ENCODE measurements at regions not wholly inside any gene's neighbourhood (a gene's known extent, or its start where the extent isn't known, plus 50 kb on each side); places are given as distances from the start of the nearest gene placed in this dataset.

DNA sequence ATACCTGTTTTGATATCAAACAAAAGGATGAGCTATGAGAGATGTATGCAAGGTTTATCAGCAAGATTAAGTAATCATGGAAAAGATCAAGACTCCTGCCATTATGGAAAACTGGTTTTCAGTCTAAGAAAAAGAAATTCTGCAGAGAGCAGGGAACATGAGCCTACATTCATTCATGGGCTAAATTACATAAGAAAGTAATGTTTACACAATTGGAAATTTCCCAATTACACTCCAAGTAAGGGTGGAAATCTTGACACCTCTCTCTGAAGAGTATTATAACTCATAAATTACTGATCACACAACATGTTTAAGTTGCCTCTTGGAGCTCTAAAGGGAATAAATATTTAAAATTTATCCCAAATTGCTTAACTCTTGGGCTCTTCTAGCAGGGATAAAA is 206.2 kb downstream of the SLC6A15 start:
- TF ChIP-seq, protein P1, sequence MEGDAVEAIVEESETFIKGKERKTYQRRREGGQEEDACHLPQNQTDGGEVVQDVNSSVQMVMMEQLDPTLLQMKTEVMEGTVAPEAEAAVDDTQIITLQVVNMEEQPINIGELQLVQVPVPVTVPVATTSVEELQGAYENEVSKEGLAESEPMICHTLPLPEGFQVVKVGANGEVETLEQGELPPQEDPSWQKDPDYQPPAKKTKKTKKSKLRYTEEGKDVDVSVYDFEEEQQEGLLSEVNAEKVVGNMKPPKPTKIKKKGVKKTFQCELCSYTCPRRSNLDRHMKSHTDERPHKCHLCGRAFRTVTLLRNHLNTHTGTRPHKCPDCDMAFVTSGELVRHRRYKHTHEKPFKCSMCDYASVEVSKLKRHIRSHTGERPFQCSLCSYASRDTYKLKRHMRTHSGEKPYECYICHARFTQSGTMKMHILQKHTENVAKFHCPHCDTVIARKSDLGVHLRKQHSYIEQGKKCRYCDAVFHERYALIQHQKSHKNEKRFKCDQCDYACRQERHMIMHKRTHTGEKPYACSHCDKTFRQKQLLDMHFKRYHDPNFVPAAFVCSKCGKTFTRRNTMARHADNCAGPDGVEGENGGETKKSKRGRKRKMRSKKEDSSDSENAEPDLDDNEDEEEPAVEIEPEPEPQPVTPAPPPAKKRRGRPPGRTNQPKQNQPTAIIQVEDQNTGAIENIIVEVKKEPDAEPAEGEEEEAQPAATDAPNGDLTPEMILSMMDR (IDR thresholded peaks at IDR 0.05; ENCODE audit: low read depth, low read length), result no peak
- Histone ChIP-seq H3K36me3 (no peaks in the 10 kb centered on the region), H3K27me3 (ENCODE audit: insufficient read depth, low read depth, severe bottlenecking) (no peaks in the 10 kb centered on the region), H3K27ac (no peak overlapping the region), H3K9me3 (ENCODE audit: severe bottlenecking) (no peaks in the 10 kb centered on the region), H3K4me3 (ENCODE audit: low read depth, low read length) (no peak overlapping the region)
- no peak for DNase-seq

DNA sequence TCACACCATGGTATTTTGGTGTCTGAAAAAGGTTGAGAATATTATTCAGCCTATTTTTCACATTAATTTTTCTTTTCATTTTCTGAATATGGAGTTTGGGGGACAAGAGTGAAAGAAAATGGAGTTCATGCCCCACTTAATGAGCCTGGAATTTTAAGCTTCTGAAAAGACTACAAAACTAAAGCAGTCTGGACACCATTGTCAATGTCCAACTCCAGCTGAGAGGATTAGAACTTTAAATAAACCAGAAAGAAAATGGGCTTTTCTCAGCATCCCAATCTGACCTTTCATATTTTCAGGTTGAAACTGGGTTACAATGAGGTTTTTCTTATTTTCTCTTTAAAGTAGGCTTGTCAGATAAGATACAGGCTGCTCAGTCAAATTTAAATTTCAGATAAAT is 207.7 kb downstream of the SLC6A15 start:
- no peaks in the 10 kb centered on the region for H3K9me3 ChIP-seq (ENCODE audit: severe bottlenecking)
- H3K27ac ChIP-seq, result no peak overlapping the region
- no peaks in the 10 kb centered on the region for H3K27me3 ChIP-seq (ENCODE audit: insufficient read depth, low read depth, severe bottlenecking)
- H3K36me3 ChIP-seq, result no peaks in the 10 kb centered on the region
- TF ChIP-seq, protein P1 (IDR thresholded peaks at IDR 0.05; ENCODE audit: low read depth, low read length), result no peak
- H3K4me3 ChIP-seq (ENCODE audit: low read depth, low read length), result no peak overlapping the region
- DNase-seq, result no peak

DNA sequence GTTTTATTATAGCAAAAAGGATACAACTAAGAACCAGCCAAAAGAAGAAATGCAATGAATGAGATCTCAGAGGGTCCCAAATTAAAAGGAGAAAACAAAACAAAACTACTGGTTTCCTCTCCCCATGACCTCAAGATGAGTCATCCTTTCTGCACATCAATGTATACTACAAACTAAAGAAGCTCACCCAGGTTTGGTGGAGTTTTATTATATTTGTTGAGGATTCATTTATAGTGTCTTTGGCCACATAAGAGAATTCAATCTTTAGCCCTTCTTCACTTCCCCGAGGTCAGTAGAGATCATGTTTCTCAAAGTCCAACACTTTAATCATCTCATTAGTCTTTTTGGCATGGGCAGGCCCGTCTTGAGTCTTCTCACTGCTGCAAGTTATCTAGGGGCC is 210.6 kb downstream of the SLC6A15 start:
- Histone ChIP-seq H3K4me3 (ENCODE audit: low read depth, low read length) (no peak overlapping the region), H3K9me3 (ENCODE audit: severe bottlenecking) (no peaks in the 10 kb centered on the region), H3K36me3 (no peaks in the 10 kb centered on the region), H3K27ac (no peak overlapping the region), H3K27me3 (ENCODE audit: insufficient read depth, low read depth, severe bottlenecking) (no peaks in the 10 kb centered on the region)
- DNase-seq, result no peak
- TF ChIP-seq, protein P1 (IDR thresholded peaks at IDR 0.05; ENCODE audit: low read depth, low read length), result no peak

DNA sequence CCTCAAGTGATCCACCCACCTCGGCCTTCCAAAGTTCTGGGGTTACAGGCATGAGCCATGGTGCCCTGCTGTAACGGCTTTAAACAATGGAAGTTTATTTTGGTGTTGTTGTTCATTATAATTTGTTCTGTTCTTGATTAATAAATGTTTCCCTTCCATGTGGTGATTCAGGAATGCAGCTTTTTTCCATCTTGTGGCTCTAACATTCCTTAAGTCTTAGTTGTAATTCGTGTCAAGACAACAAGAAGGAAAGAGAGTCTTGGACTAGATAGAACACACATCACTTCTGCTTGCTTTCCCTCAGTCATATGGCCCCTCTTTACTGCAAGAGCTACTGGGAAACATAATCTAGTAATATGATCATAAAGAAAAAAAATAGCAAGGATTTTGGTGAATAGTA is 211.6 kb downstream of the SLC6A15 start:
- TF ChIP-seq, protein P1 (IDR thresholded peaks at IDR 0.05; ENCODE audit: low read depth, low read length), result no peak
- H3K9me3 ChIP-seq (ENCODE audit: severe bottlenecking), result no peaks in the 10 kb centered on the region
- no peaks in the 10 kb centered on the region for H3K27me3 ChIP-seq (ENCODE audit: insufficient read depth, low read depth, severe bottlenecking)
- no peaks in the 10 kb centered on the region for H3K36me3 ChIP-seq
- no peak for DNase-seq
- H3K27ac ChIP-seq, result no peak overlapping the region
- H3K4me3 ChIP-seq (ENCODE audit: low read depth, low read length), result no peak overlapping the region

DNA sequence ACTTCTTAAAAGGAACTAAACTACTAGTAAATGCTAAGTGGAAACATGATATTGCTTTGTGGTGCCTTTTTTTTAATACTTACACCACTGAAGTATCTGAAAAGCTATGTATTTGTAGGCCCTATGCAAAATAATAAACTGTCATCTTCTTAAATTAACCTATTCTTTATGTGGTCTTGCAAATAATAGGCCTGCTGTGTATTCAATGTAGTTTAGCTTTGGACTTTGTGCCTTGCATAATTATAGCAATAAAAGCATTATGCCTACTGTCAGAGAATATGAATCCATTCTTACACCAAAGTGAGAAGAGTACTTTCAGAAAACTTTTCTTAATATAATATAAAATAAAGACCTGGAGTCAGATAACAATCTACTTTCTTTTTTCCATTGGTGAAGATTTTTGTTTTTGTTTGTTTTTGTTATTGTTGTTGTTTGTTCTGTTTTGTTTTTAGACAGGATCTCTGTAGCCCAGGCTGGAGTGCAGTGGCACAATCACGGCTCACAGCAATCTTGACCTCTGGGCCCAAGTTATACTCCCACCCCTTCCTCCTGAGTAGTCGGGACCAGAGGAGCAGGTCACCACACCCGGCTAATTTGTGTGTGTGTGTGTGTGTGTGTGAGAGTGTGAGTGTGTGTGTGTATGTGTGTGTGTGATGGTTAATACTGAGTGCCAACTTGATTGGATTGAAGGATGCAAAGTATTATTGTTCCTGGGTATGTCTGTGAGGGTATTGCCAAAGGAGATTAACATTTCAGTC is 213.8 kb downstream of the SLC6A15 start:
- no peaks in the 10 kb centered on the region for H3K27me3 ChIP-seq (ENCODE audit: insufficient read depth, low read depth, severe bottlenecking)
- DNase-seq, result no peak
- H3K27ac ChIP-seq, result no peak overlapping the region
- TF ChIP-seq, protein P1 (IDR thresholded peaks at IDR 0.05; ENCODE audit: low read depth, low read length), result no peak
- H3K4me3 ChIP-seq (ENCODE audit: low read depth, low read length), result no peak overlapping the region
- no peaks in the 10 kb centered on the region for H3K36me3 ChIP-seq
- H3K9me3 ChIP-seq (ENCODE audit: severe bottlenecking), result no peaks in the 10 kb centered on the region

Data from WERI-Rb-1 (cell line).